ENCODE measurements at regions not wholly inside any gene's neighbourhood (a gene's known extent, or its start where the extent isn't known, plus 50 kb on each side); places are given as distances from the start of the nearest gene placed in this dataset.

- ATAC-seq (no peak), DNase-seq (no peak)
- Mint-ChIP-seq H3K27me3 (no peaks in the 10 kb centered on the region), H3K9me3 (no peaks in the 10 kb centered on the region), H3K4me1 (no peaks in the 10 kb centered on the region), H3K4me3 (no peak overlapping the region), H3K27ac (no peak overlapping the region)
These were observed 1071.2 kb downstream of the EFNB2 start for GRCh38 chr13:105464249-105464648.

GRCh38 chr13:105463011-105463501, 1072.4 kb downstream of the EFNB2 start:
- DNase-seq, result no peak
- Mint-ChIP-seq H3K4me1 (no peaks in the 10 kb centered on the region), H3K27ac (no peak overlapping the region), H3K27me3 (peaks cover 7% of the 10 kb centered on the region), H3K4me3 (no peak overlapping the region), H3K9me3 (no peaks in the 10 kb centered on the region)
- no peak for ATAC-seq

GRCh38 chr13:105462098-105462497, 1073.4 kb downstream of the EFNB2 start:
- Mint-ChIP-seq H3K9me3 (no peaks in the 10 kb centered on the region), H3K27ac (no peak overlapping the region), H3K4me1 (no peaks in the 10 kb centered on the region), H3K27me3 (peaks cover 8% of the 10 kb centered on the region), H3K4me3 (no peak overlapping the region)
- no peak for DNase-seq
- no peak for ATAC-seq

GRCh38 chr13:105452895-105453294, 1082.6 kb downstream of the EFNB2 start:
- ATAC-seq, result no peak
- no peak overlapping the region for H3K27ac Mint-ChIP-seq
- no peaks in the 10 kb centered on the region for H3K9me3 Mint-ChIP-seq
- H3K4me1 Mint-ChIP-seq, result no peaks in the 10 kb centered on the region
- H3K4me3 Mint-ChIP-seq, result no peak overlapping the region
- no peaks in the 10 kb centered on the region for H3K27me3 Mint-ChIP-seq
- no peak for DNase-seq

GRCh38 chr13:105450784-105451183, 1084.7 kb downstream of the EFNB2 start:
- Mint-ChIP-seq H3K27ac (no peak overlapping the region), H3K27me3 (no peaks in the 10 kb centered on the region), H3K4me3 (no peak overlapping the region), H3K4me1 (no peaks in the 10 kb centered on the region), H3K9me3 (no peaks in the 10 kb centered on the region)
- DNase-seq (no peak), ATAC-seq (no peak)

- Mint-ChIP-seq H3K4me1 (no peaks in the 10 kb centered on the region), H3K4me3 (no peak overlapping the region), H3K27ac (no peak overlapping the region), H3K9me3 (no peaks in the 10 kb centered on the region), H3K27me3 (no peaks in the 10 kb centered on the region)
- ATAC-seq, result no peak
- no peak for DNase-seq
These were observed 1086.7 kb downstream of the EFNB2 start for GRCh38 chr13:105448811-105449210.

- no peak overlapping the region for H3K4me3 Mint-ChIP-seq
- no peak for DNase-seq
- no peaks in the 10 kb centered on the region for H3K9me3 Mint-ChIP-seq
- H3K27ac Mint-ChIP-seq, result no peak overlapping the region
- no peaks in the 10 kb centered on the region for H3K27me3 Mint-ChIP-seq
- no peak for ATAC-seq
- no peaks in the 10 kb centered on the region for H3K4me1 Mint-ChIP-seq
These were observed 1089.3 kb downstream of the EFNB2 start for GRCh38 chr13:105446197-105446596.

GRCh38 chr13:105445796-105446195, 1089.7 kb downstream of the EFNB2 start:
- no peak overlapping the region for H3K27ac Mint-ChIP-seq
- no peaks in the 10 kb centered on the region for H3K9me3 Mint-ChIP-seq
- DNase-seq (no peak), ATAC-seq (peak; percentile 28)
- H3K4me1 Mint-ChIP-seq, result no peaks in the 10 kb centered on the region
- no peak overlapping the region for H3K4me3 Mint-ChIP-seq
- no peaks in the 10 kb centered on the region for H3K27me3 Mint-ChIP-seq

GRCh38 chr13:105442949-105443699, 1092.3 kb downstream of the EFNB2 start:
- H3K9me3 Mint-ChIP-seq, result no peaks in the 10 kb centered on the region
- no peak overlapping the region for H3K27ac Mint-ChIP-seq
- no peak for ATAC-seq
- H3K4me3 Mint-ChIP-seq, result no peak overlapping the region
- DNase-seq, result no peak
- no peaks in the 10 kb centered on the region for H3K27me3 Mint-ChIP-seq
- no peaks in the 10 kb centered on the region for H3K4me1 Mint-ChIP-seq

- Mint-ChIP-seq H3K9me3 (no peaks in the 10 kb centered on the region), H3K27ac (no peak overlapping the region), H3K4me3 (no peak overlapping the region), H3K4me1 (no peaks in the 10 kb centered on the region), H3K27me3 (no peaks in the 10 kb centered on the region)
- no peak for ATAC-seq
- DNase-seq, result no peak
These were observed 1093.4 kb downstream of the EFNB2 start for GRCh38 chr13:105442040-105442439.

GRCh38 chr13:105441051-105441750, 1094.3 kb downstream of the EFNB2 start:
- Mint-ChIP-seq H3K9me3 (no peaks in the 10 kb centered on the region), H3K4me1 (no peaks in the 10 kb centered on the region), H3K27ac (no peak overlapping the region), H3K27me3 (no peaks in the 10 kb centered on the region), H3K4me3 (no peak overlapping the region)
- no peak for DNase-seq
- no peak for ATAC-seq

GRCh38 chr13:105436943-105437342, 1098.5 kb downstream of the EFNB2 start:
- no peak overlapping the region for H3K4me3 Mint-ChIP-seq
- no peaks in the 10 kb centered on the region for H3K4me1 Mint-ChIP-seq
- no peaks in the 10 kb centered on the region for H3K27me3 Mint-ChIP-seq
- DNase-seq (no peak), ATAC-seq (no peak)
- H3K9me3 Mint-ChIP-seq, result no peaks in the 10 kb centered on the region
- H3K27ac Mint-ChIP-seq, result no peak overlapping the region

GRCh38 chr13:105432438-105432837, 1103.0 kb downstream of the EFNB2 start:
- no peak overlapping the region for H3K4me3 Mint-ChIP-seq
- H3K4me1 Mint-ChIP-seq, result no peaks in the 10 kb centered on the region
- no peak overlapping the region for H3K27ac Mint-ChIP-seq
- no peaks in the 10 kb centered on the region for H3K27me3 Mint-ChIP-seq
- H3K9me3 Mint-ChIP-seq, result no peaks in the 10 kb centered on the region
- DNase-seq (no peak), ATAC-seq (no peak)

GRCh38 chr13:105428811-105429210, 1106.7 kb downstream of the EFNB2 start:
- Mint-ChIP-seq H3K27me3 (no peaks in the 10 kb centered on the region), H3K9me3 (no peaks in the 10 kb centered on the region), H3K27ac (no peak overlapping the region), H3K4me3 (no peak overlapping the region), H3K4me1 (no peaks in the 10 kb centered on the region)
- ATAC-seq (no peak), DNase-seq (no peak)

- H3K27ac Mint-ChIP-seq, result no peak overlapping the region
- no peak for ATAC-seq
- no peaks in the 10 kb centered on the region for H3K27me3 Mint-ChIP-seq
- H3K4me1 Mint-ChIP-seq, result no peaks in the 10 kb centered on the region
- DNase-seq, result no peak
- H3K9me3 Mint-ChIP-seq, result no peaks in the 10 kb centered on the region
- H3K4me3 Mint-ChIP-seq, result no peak overlapping the region
These were observed 1109.0 kb downstream of the EFNB2 start for GRCh38 chr13:105426441-105426840.

- Mint-ChIP-seq H3K9me3 (no peaks in the 10 kb centered on the region), H3K4me1 (no peaks in the 10 kb centered on the region), H3K27me3 (no peaks in the 10 kb centered on the region), H3K4me3 (no peak overlapping the region), H3K27ac (no peak overlapping the region)
- ATAC-seq (no peak), DNase-seq (no peak)
These were observed 1120.8 kb downstream of the EFNB2 start for GRCh38 chr13:105414639-105415038.

Measured in stimulated activated naive CD8-positive, alpha-beta T cell treated with anti-CD3 and anti-CD28 coated beads, Interleukin-15, amount 100 ng/mL, for 72 hours (primary cell).